ENCODE measurements at regions not wholly inside any gene's neighbourhood (a gene's known extent, or its start where the extent isn't known, plus 50 kb on each side); places are given as distances from the start of the nearest gene placed in this dataset.

- Histone ChIP-seq H3K18ac (ENCODE audit: low read length) (no peak overlapping the region), H3K36me3 (ENCODE audit: control insufficient read depth in 1 of 2, insufficient read depth in 2 of 2, low read length in 2 of 2) (no peaks in the 10 kb centered on the region), H3K27ac (ENCODE audit: low read depth, low read length) (peak overlapping the region; percentile 76), H3K4me2 (ENCODE audit: low read length) (peak overlapping the region; percentile 31), H3K9me3 (ENCODE audit: insufficient read depth, low read depth, low read length) (no peaks in the 10 kb centered on the region), H2BK12ac (ENCODE audit: low read length) (no peak overlapping the region), H3K14ac (ENCODE audit: low read length) (no peak overlapping the region), H3K79me2 (ENCODE audit: control insufficient read depth, insufficient read depth, low read length, poor library complexity) (no peaks in the 10 kb centered on the region), H3K4me1 (ENCODE audit: control insufficient read depth in 1 of 2, insufficient read depth in 2 of 2, low read length in 2 of 2) (peaks cover 37 to 55% of the 10 kb centered on the region in 2 experiments), H3K27me3 (ENCODE audit: insufficient read depth, low read length) (no peaks in the 10 kb centered on the region), H4K12ac (ENCODE audit: low read depth, low read length) (no peak overlapping the region), H4K91ac (ENCODE audit: low read depth, low read length) (no peak overlapping the region), H3K4me3 (ENCODE audit: low read depth, low read length) (no peak overlapping the region), H3K4ac (ENCODE audit: low read depth, low read length) (no peak overlapping the region), H2AFZ (ENCODE audit: insufficient read depth, low read length, poor library complexity) (no peak overlapping the region), H2BK120ac (ENCODE audit: insufficient read depth, low read length, poor library complexity) (no peak overlapping the region), H3K23ac (ENCODE audit: low read length) (no peak overlapping the region), H3K9ac (ENCODE audit: low read length) (no peak overlapping the region), H2BK5ac (ENCODE audit: low read depth, low read length, poor library complexity) (no peak overlapping the region), H3K79me1 (ENCODE audit: low read length) (peaks cover 16% of the 10 kb centered on the region), H2AK5ac (ENCODE audit: low read length) (no peak overlapping the region), H4K8ac (ENCODE audit: low read depth, low read length) (no peak overlapping the region)
- peak in 1 of 2 donors; percentile 5 for DNase-seq
- no CpG with 5 or more reads among the region's 1 CpG for WGBS (ENCODE audit: extremely low coverage, insufficient coverage, insufficient read length)
Measured at GRCh38 chrX:69107231-69107739, 58.0 kb downstream of the PJA1 start.

- Histone ChIP-seq H3K4me3 (ENCODE audit: low read depth, low read length) (no peak overlapping the region), H2AK5ac (ENCODE audit: low read length) (peak overlapping the region; percentile 86), H3K79me2 (ENCODE audit: control insufficient read depth, insufficient read depth, low read length, poor library complexity) (no peaks in the 10 kb centered on the region), H4K12ac (ENCODE audit: low read depth, low read length) (no peak overlapping the region), H3K18ac (ENCODE audit: low read length) (peak overlapping the region; percentile 68), H2BK5ac (ENCODE audit: low read depth, low read length, poor library complexity) (peak overlapping the region; percentile 73), H2BK12ac (ENCODE audit: low read length) (peak overlapping the region; percentile 86), H4K91ac (ENCODE audit: low read depth, low read length) (peak overlapping the region; percentile 85), H3K27ac (ENCODE audit: low read depth, low read length) (peak overlapping the region; percentile 91), H4K8ac (ENCODE audit: low read depth, low read length) (peak overlapping the region; percentile 73), H3K23ac (ENCODE audit: low read length) (no peak overlapping the region), H3K9me3 (ENCODE audit: insufficient read depth, low read depth, low read length) (no peaks in the 10 kb centered on the region), H2BK120ac (ENCODE audit: insufficient read depth, low read length, poor library complexity) (peak overlapping the region; percentile 82), H2AFZ (ENCODE audit: insufficient read depth, low read length, poor library complexity) (no peak overlapping the region), H3K9ac (ENCODE audit: low read length) (no peak overlapping the region), H3K4me2 (ENCODE audit: low read length) (no peak overlapping the region), H3K4me1 (ENCODE audit: control insufficient read depth in 1 of 2, insufficient read depth in 2 of 2, low read length in 2 of 2) (peaks cover 53 to 69% of the 10 kb centered on the region in 2 experiments), H3K36me3 (ENCODE audit: control insufficient read depth in 1 of 2, insufficient read depth in 2 of 2, low read length in 2 of 2) (no peaks in the 10 kb centered on the region), H3K79me1 (ENCODE audit: low read length) (peaks cover 19% of the 10 kb centered on the region), H3K27me3 (ENCODE audit: insufficient read depth, low read length) (no peaks in the 10 kb centered on the region), H3K14ac (ENCODE audit: low read length) (peak overlapping the region; percentile 60), H3K4ac (ENCODE audit: low read depth, low read length) (peak overlapping the region; percentile 52)
- peak; percentile 67 to 83 for DNase-seq
- WGBS (ENCODE audit: extremely low coverage, insufficient coverage, insufficient read length), result no CpG with 5 or more reads among the region's 10 CpGs
Measured at GRCh38 chrX:69104756-69105434, 60.4 kb downstream of the PJA1 start.

GRCh38 chrX:69103539-69103938, 61.7 kb downstream of the PJA1 start:
- H3K18ac ChIP-seq (ENCODE audit: low read length), result peak overlapping the region; percentile 18
- no peak overlapping the region for H2AFZ ChIP-seq (ENCODE audit: insufficient read depth, low read length, poor library complexity)
- H2BK120ac ChIP-seq (ENCODE audit: insufficient read depth, low read length, poor library complexity), result peak overlapping the region; percentile 66
- H3K4me2 ChIP-seq (ENCODE audit: low read length), result no peak overlapping the region
- H3K9me3 ChIP-seq (ENCODE audit: insufficient read depth, low read depth, low read length), result no peaks in the 10 kb centered on the region
- H4K91ac ChIP-seq (ENCODE audit: low read depth, low read length), result peak overlapping the region; percentile 51
- no peaks in the 10 kb centered on the region for H3K36me3 ChIP-seq (ENCODE audit: control insufficient read depth in 1 of 2, insufficient read depth in 2 of 2, low read length in 2 of 2)
- no peaks in the 10 kb centered on the region for H3K27me3 ChIP-seq (ENCODE audit: insufficient read depth, low read length)
- DNase-seq, result no peak
- no peak overlapping the region for H3K9ac ChIP-seq (ENCODE audit: low read length)
- H3K4me1 ChIP-seq (ENCODE audit: control insufficient read depth in 1 of 2, insufficient read depth in 2 of 2, low read length in 2 of 2), result peaks cover 51 to 65% of the 10 kb centered on the region in 2 experiments
- H3K79me2 ChIP-seq (ENCODE audit: control insufficient read depth, insufficient read depth, low read length, poor library complexity), result no peaks in the 10 kb centered on the region
- H3K4me3 ChIP-seq (ENCODE audit: low read depth, low read length), result no peak overlapping the region
- H4K12ac ChIP-seq (ENCODE audit: low read depth, low read length), result no peak overlapping the region
- H2BK5ac ChIP-seq (ENCODE audit: low read depth, low read length, poor library complexity), result peak overlapping the region; percentile 57
- H3K27ac ChIP-seq (ENCODE audit: low read depth, low read length), result no peak overlapping the region
- no peak overlapping the region for H3K23ac ChIP-seq (ENCODE audit: low read length)
- H4K8ac ChIP-seq (ENCODE audit: low read depth, low read length), result no peak overlapping the region
- WGBS (ENCODE audit: extremely low coverage, insufficient coverage, insufficient read length), result no CpG with 5 or more reads among the region's 5 CpGs
- peaks cover 19% of the 10 kb centered on the region for H3K79me1 ChIP-seq (ENCODE audit: low read length)
- H3K4ac ChIP-seq (ENCODE audit: low read depth, low read length), result no peak overlapping the region
- peak overlapping the region; percentile 45 for H2AK5ac ChIP-seq (ENCODE audit: low read length)
- peak overlapping the region; percentile 37 for H3K14ac ChIP-seq (ENCODE audit: low read length)
- peak overlapping the region; percentile 83 for H2BK12ac ChIP-seq (ENCODE audit: low read length)

GRCh38 chrX:69102612-69103194, 62.5 kb downstream of the PJA1 start:
- WGBS (ENCODE audit: extremely low coverage, insufficient coverage, insufficient read length), result no CpG with 5 or more reads among the region's 5 CpGs

More at GRCh38 chrX:69102612-69103194, 62.5 kb downstream of the PJA1 start:
- no peak overlapping the region for H4K12ac ChIP-seq (ENCODE audit: low read depth, low read length)
- H2BK5ac ChIP-seq (ENCODE audit: low read depth, low read length, poor library complexity), result no peak overlapping the region
- H3K14ac ChIP-seq (ENCODE audit: low read length), result peak overlapping the region; percentile 59
- H4K8ac ChIP-seq (ENCODE audit: low read depth, low read length), result no peak overlapping the region
- no peak overlapping the region for H4K91ac ChIP-seq (ENCODE audit: low read depth, low read length)
- no peak overlapping the region for H3K27ac ChIP-seq (ENCODE audit: low read depth, low read length)
- no peak overlapping the region for H3K4ac ChIP-seq (ENCODE audit: low read depth, low read length)
- peaks cover 19% of the 10 kb centered on the region for H3K79me1 ChIP-seq (ENCODE audit: low read length)
- no peak overlapping the region for H2BK120ac ChIP-seq (ENCODE audit: insufficient read depth, low read length, poor library complexity)
- H3K9me3 ChIP-seq (ENCODE audit: insufficient read depth, low read depth, low read length), result no peaks in the 10 kb centered on the region
- no peak overlapping the region for H3K4me2 ChIP-seq (ENCODE audit: low read length)
- H3K23ac ChIP-seq (ENCODE audit: low read length), result no peak overlapping the region
- peak overlapping the region; percentile 36 for H3K18ac ChIP-seq (ENCODE audit: low read length)
- H3K9ac ChIP-seq (ENCODE audit: low read length), result no peak overlapping the region
- H3K4me1 ChIP-seq (ENCODE audit: control insufficient read depth in 1 of 2, insufficient read depth in 2 of 2, low read length in 2 of 2), result peaks cover 53 to 62% of the 10 kb centered on the region in 2 experiments
- H3K36me3 ChIP-seq (ENCODE audit: control insufficient read depth in 1 of 2, insufficient read depth in 2 of 2, low read length in 2 of 2), result no peaks in the 10 kb centered on the region
- no peak overlapping the region for H2AK5ac ChIP-seq (ENCODE audit: low read length)
- peak overlapping the region; percentile 79 for H2BK12ac ChIP-seq (ENCODE audit: low read length)
- H3K27me3 ChIP-seq (ENCODE audit: insufficient read depth, low read length), result no peaks in the 10 kb centered on the region
- H2AFZ ChIP-seq (ENCODE audit: insufficient read depth, low read length, poor library complexity), result no peak overlapping the region
- no peak for DNase-seq
- no peak overlapping the region for H3K4me3 ChIP-seq (ENCODE audit: low read depth, low read length)
- no peaks in the 10 kb centered on the region for H3K79me2 ChIP-seq (ENCODE audit: control insufficient read depth, insufficient read depth, low read length, poor library complexity)
